ENCODE measurements at regions not wholly inside any gene's neighbourhood (a gene's known extent, or its start where the extent isn't known, plus 50 kb on each side); places are given as distances from the start of the nearest gene placed in this dataset.

DNA sequence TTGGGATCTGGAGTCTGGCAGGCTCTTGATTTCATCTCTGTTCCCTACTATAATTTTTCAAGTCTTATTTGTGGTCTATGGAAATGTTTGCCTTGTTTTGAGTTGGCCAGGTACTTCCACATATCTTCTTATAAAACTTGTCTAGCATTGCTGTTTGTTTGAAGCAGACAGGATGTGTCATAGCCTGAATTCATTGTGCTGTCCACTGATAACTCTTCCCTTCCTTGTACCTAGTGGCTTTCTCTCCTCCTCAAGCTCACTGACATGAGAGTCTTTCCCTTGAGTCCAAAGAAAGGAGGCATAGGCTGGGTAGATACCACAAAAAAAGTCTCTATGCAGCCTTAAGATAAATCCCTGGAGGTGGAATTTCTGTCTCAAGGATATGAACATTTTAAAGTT, 59.2 kb upstream of the FAM241A start:
- no peak for TF ChIP-seq TCF12 (IDR thresholded peaks at IDR 0.05; ENCODE audit: low read depth)
- no peak for TF ChIP-seq CREB1 (IDR thresholded peaks at IDR 0.05; ENCODE audit: low read depth)
- no peak for TF ChIP-seq NFIC (IDR thresholded peaks at IDR 0.05)
- TF ChIP-seq TEAD4 (IDR thresholded peaks at IDR 0.05), result no peak
- TF ChIP-seq FOXM1 (IDR thresholded peaks at IDR 0.05; ENCODE audit: borderline replicate concordance, low read depth), result no peak
- no peak for TF ChIP-seq RAD21 (IDR thresholded peaks at IDR 0.05; ENCODE audit: low read depth)
- TF ChIP-seq EGR1 (IDR thresholded peaks at IDR 0.05), result no peak
- TF ChIP-seq TAF1 (IDR thresholded peaks at IDR 0.05; ENCODE audit: low read depth), result no peak

DNA sequence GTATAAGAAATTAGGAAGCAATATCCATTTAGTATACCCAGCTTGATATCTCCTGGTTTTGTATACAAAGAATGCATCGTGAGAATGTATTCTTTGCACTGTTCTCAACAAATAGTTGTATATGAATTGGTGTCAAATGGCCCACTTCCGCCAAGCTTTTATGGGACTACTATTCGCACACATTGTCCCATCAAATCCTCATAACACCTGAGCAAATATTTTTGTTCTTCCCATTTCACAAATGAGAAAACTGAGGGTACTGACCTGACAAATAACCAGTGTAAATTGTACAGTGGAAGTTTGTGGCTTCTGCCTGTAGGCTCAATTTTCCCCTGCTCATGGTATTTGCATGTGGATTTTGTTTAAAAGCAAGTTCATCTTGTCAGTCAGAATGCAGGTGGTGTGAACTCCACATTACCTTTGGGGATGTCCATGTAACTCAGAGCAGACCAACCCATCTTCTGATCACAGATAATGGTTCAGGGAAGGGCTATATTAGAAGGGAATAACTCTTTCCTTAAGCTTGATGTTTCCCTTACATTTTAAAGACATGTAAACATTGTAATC, 51.5 kb upstream of the FAM241A start:
- TF ChIP-seq RAD21 (IDR thresholded peaks at IDR 0.05; ENCODE audit: low read depth), result no peak
- TF ChIP-seq TCF12 (IDR thresholded peaks at IDR 0.05; ENCODE audit: low read depth), result no peak
- no peak for TF ChIP-seq TEAD4 (IDR thresholded peaks at IDR 0.05)
- TF ChIP-seq FOXM1 (IDR thresholded peaks at IDR 0.05; ENCODE audit: borderline replicate concordance, low read depth), result no peak
- TF ChIP-seq YY1 (IDR thresholded peaks at IDR 0.05; ENCODE audit: low read depth), result no peak
- no peak for TF ChIP-seq EGR1 (IDR thresholded peaks at IDR 0.05)
- no peak for TF ChIP-seq CEBPB (IDR thresholded peaks at IDR 0.05)
- no peak for TF ChIP-seq ZBTB7A (IDR thresholded peaks at IDR 0.05; ENCODE audit: low read depth)
- TF ChIP-seq, protein P1, sequence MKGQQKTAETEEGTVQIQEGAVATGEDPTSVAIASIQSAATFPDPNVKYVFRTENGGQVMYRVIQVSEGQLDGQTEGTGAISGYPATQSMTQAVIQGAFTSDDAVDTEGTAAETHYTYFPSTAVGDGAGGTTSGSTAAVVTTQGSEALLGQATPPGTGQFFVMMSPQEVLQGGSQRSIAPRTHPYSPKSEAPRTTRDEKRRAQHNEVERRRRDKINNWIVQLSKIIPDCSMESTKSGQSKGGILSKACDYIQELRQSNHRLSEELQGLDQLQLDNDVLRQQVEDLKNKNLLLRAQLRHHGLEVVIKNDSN (IDR thresholded peaks at IDR 0.05), result no peak
- TF ChIP-seq, protein P2, sequence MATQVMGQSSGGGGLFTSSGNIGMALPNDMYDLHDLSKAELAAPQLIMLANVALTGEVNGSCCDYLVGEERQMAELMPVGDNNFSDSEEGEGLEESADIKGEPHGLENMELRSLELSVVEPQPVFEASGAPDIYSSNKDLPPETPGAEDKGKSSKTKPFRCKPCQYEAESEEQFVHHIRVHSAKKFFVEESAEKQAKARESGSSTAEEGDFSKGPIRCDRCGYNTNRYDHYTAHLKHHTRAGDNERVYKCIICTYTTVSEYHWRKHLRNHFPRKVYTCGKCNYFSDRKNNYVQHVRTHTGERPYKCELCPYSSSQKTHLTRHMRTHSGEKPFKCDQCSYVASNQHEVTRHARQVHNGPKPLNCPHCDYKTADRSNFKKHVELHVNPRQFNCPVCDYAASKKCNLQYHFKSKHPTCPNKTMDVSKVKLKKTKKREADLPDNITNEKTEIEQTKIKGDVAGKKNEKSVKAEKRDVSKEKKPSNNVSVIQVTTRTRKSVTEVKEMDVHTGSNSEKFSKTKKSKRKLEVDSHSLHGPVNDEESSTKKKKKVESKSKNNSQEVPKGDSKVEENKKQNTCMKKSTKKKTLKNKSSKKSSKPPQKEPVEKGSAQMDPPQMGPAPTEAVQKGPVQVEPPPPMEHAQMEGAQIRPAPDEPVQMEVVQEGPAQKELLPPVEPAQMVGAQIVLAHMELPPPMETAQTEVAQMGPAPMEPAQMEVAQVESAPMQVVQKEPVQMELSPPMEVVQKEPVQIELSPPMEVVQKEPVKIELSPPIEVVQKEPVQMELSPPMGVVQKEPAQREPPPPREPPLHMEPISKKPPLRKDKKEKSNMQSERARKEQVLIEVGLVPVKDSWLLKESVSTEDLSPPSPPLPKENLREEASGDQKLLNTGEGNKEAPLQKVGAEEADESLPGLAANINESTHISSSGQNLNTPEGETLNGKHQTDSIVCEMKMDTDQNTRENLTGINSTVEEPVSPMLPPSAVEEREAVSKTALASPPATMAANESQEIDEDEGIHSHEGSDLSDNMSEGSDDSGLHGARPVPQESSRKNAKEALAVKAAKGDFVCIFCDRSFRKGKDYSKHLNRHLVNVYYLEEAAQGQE (IDR thresholded peaks at IDR 0.05; ENCODE audit: low read depth), result no peak
- no peak for TF ChIP-seq CREB1 (IDR thresholded peaks at IDR 0.05; ENCODE audit: low read depth)
- TF ChIP-seq TAF1 (IDR thresholded peaks at IDR 0.05; ENCODE audit: low read depth), result no peak
- TF ChIP-seq, protein P3, sequence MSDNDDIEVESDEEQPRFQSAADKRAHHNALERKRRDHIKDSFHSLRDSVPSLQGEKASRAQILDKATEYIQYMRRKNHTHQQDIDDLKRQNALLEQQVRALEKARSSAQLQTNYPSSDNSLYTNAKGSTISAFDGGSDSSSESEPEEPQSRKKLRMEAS (IDR thresholded peaks at IDR 0.05), result no peak
- TF ChIP-seq NFIC (IDR thresholded peaks at IDR 0.05), result no peak
- TF ChIP-seq EP300 (IDR thresholded peaks at IDR 0.05; ENCODE audit: borderline replicate concordance), result no peak

DNA sequence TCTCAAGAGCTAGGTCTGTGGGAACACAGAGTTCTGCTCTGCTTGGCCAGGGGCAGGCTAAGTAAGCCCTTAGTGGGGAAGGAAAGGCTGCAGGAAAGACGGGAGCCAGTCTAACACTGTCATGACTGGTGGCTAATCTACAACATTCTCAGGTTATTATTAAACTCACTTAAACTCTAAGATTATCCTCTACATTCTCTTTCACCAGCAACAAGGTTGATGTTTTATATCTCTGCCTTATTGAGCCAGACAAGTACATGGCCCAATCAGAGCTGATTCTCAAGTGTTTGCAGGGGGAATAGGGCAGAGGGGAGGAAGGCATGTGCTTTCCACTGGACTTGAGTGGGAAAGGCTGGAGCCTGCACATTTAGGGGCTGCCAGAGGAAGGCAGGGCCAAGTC, 50.9 kb upstream of the FAM241A start:
- TF ChIP-seq TEAD4 (IDR thresholded peaks at IDR 0.05) (no peak), ZBTB7A (IDR thresholded peaks at IDR 0.05; ENCODE audit: low read depth) (no peak), FOXM1 (IDR thresholded peaks at IDR 0.05; ENCODE audit: borderline replicate concordance, low read depth) (no peak), NFIC (IDR thresholded peaks at IDR 0.05) (no peak), TCF12 (IDR thresholded peaks at IDR 0.05; ENCODE audit: low read depth) (no peak), EGR1 (IDR thresholded peaks at IDR 0.05) (no peak), YY1 (IDR thresholded peaks at IDR 0.05; ENCODE audit: low read depth) (no peak), EP300 (IDR thresholded peaks at IDR 0.05; ENCODE audit: borderline replicate concordance) (no peak), CEBPB (IDR thresholded peaks at IDR 0.05) (no peak), RAD21 (IDR thresholded peaks at IDR 0.05; ENCODE audit: low read depth) (no peak), CREB1 (IDR thresholded peaks at IDR 0.05; ENCODE audit: low read depth) (no peak), TAF1 (IDR thresholded peaks at IDR 0.05; ENCODE audit: low read depth) (no peak)
- TF ChIP-seq, protein P2 (IDR thresholded peaks at IDR 0.05; ENCODE audit: low read depth), result no peak
- TF ChIP-seq, protein P1 (IDR thresholded peaks at IDR 0.05), result no peak
- TF ChIP-seq, protein P3 (IDR thresholded peaks at IDR 0.05), result no peak

Measured in Ishikawa (cell line).